OCI-M2 (cell line): ENCODE measurements at regions not wholly inside any gene's neighbourhood (a gene's known extent, or its start where the extent isn't known, plus 50 kb on each side); places are given as distances from the start of the nearest gene placed in this dataset.

Experiments used
- DNase-seq: peaks from one replicate; lab custom pipeline; 2025; ENCODE audit not compliant: unreplicated experiment; lab: John Stamatoyannopoulos, UW

DNA sequence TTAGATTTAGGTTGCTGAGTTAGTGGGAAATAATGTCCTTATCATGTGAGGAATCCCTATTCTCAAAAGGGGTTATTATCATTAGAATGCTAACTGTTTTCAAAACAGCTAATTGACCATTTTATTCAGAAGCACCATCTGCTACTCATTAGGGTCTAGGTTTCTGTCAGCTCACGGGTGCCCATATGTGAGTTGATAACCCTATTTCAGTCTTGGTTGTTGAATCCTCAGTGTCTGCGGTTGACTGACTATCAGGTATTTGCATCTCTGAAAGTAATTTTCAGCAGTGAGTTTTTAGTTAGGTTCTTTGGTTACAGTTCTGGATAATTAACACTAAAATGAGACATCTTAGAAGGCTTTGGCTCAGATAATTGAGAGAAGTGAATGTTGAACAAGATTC lies 1404.0 kb downstream of the AACS start:
- DNase-seq, result no peak

DNA sequence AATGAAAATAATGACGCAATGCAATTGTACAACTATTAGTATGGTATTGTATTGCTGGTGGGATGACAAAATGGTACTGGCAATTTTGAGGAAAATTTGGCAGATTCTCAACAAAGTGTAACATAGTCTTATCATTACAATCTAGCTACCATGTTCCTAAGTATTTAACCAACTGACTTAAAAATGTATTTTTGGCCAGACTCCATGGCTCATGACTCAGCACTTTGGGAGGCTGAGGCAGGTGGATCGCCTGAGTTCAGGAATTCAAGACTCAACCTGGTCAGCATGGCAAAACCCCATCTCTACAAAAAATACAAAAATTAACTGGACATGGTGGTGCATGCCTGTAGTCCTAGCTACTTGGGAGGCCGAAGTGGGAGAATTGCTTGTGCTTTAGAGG lies 1409.5 kb downstream of the AACS start:
- DNase-seq, result no peak

DNA sequence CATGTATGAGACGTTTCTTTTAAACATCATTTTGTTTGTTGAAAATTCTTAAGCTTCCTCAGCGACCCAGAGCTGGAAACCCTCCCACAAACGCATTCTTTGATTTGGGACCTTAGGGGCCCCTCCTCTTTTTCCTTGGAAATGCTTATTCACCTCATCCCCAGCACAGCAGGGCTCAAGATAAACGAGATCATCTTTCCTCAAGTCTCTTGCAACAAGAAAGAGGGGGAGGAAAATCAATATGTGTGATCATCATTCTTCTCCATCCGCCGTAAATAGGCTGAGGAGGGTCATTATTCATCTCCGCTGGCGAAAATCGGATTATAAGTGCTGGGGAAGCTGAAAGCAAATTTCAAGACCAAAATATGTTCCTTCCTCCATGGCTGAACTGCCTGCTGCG lies 1415.2 kb downstream of the AACS start:
- no peak for DNase-seq

DNA sequence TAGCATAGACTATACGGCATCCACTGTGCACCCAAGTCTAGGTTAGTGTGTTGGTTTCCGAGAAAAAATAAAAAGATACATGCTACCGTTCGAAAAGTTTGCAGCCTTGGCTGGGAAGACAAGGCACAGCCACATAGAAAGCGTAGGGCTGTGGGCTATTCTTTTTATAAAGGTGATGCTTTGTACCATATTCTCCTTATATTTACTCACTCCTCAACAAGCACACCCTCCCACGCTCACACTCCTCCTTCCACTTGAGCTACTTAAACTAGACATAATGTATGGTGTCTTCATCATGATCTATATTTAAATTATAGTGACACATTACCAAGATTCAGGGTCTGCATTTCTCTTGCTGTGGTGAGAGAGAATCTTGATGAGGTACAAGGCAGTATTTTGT lies 1416.5 kb downstream of the AACS start:
- no peak for DNase-seq

DNA sequence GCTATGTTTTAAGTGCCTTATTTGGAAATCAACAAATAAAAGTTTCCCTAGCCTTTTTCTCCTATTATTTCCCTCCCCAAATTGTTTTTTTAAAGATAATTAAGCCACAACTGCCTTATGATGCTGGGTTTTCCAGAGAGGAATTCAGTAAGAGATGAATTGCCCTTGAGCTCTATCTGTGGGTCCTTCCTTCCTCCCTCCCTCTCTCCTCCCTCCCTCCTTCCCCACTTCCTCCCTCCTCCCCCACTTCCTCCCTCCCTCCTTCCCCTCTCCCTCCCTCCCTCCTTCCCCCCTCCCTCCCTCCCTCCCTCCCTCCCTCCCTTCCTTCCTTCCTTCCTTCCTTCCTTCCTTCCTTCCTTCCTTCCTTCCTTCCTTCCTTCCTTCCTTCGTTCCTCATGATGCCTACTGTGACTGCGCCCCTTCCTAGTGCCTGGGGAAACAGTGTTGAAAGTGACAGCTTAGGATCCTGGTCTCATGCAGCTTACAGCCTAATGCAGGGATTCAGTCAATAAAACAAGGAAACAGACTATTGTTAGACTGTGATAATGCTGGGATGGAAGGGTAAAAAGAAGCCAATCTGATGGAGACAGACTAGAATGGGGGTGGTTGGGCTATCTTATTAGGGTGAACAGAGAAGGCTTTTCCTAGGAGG lies 1417.1 kb downstream of the AACS start:
- DNase-seq, result no peak

DNA sequence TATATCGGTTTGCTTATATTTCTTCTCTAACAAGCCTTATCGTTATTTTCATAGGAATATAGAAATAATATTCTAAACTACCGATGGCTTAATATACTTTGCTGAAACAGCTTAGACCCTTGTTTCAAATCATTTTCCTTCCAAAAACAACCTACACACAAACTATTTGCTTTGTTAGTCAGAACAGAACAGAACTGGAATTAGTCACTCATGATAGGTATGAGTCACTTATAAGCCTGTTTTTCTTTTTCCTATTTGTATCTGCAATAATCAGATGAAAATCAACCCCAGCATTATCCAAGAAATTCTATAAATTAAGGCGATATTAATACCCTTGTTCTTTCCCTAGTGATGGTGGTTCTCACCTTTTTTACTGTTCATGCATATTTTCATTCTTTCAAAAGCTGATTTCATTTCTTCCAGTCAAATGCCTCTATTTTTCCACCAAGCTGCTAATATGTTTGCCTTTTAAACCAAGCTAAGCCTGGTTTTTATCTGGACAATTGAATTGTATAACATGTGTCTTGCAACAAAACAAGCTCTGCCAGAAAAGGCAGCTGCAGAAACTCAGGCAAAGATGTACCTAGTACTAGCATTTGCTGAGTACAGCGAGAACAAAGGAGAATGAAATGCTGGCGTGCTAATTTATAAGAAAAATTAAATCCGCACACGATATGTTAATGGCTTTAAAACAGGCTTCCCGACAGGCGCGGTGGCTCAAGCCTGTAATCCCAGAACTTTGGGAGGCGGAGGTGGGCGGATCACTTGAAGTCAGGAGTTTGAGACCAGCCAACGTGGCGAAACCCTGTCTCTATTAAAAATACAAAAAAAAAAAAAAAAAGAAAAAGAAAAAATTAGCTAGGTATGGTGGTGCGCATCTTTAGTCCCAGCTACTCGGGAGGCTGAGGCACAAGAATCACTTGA lies 1418.2 kb downstream of the AACS start:
- no peak for DNase-seq

DNA sequence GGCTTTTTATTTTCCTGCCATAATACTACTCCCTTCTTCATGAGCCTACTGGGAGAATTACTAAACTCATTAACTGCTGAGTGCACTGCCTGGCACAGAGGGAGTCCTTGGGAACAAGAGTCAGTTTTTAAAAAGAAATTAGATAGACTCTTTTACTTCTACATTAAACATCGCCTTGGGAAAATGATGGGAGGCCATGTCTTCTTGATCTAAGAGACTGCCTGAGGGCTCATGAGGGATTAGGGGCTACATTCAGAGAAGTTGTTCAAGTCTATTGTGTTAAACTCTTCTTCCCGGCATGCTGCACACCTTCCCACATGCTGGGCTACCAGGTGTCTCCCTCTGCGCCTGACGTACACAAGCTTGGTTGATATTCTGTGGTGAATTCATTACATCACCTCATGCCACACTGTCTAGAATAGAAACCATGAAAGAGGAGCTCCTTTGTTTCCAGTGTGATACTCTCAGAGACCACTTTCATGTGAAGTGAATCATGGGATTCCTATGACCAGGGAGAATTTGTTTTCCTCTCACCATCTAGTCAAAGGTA lies 1422.3 kb downstream of the AACS start:
- DNase-seq, result no peak

DNA sequence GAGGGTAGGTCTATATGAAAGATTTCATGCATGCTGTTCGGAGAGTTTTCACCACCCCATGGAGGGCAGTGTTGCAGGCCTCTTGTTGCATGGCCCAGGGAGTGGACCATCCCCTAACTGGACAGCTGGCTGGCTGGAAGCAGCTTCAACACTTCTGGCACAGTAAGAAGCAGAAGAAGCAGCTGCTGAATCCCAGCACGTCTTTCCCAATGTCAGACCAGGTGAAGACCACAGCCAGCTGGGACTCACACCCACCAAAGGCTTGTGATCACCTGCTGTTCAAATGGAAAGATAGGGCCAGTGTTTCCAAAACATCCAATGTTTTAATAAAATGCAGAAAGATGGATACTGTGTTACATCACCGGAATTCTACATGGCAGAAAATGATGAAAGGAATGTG lies 1423.6 kb downstream of the AACS start:
- DNase-seq, result no peak

DNA sequence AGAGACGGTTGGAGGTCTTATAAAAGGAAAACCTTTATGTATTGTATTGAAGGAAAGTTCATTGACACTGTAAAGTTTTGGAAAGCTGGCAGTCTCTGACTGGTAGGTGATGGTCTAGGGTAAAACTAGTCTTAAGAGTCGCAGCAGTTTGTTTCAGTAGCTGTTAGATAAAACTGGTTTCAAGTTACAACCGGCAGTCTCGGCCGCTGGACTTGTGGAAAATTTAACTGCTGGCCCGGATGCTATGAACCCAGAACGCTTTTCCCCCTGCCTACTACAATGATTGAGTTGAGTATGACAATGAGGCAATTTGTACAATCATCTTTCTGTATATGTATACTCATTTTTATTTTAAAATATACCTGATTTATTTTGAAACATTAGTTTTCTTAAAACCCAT lies 1426.9 kb downstream of the AACS start:
- DNase-seq, result no peak

DNA sequence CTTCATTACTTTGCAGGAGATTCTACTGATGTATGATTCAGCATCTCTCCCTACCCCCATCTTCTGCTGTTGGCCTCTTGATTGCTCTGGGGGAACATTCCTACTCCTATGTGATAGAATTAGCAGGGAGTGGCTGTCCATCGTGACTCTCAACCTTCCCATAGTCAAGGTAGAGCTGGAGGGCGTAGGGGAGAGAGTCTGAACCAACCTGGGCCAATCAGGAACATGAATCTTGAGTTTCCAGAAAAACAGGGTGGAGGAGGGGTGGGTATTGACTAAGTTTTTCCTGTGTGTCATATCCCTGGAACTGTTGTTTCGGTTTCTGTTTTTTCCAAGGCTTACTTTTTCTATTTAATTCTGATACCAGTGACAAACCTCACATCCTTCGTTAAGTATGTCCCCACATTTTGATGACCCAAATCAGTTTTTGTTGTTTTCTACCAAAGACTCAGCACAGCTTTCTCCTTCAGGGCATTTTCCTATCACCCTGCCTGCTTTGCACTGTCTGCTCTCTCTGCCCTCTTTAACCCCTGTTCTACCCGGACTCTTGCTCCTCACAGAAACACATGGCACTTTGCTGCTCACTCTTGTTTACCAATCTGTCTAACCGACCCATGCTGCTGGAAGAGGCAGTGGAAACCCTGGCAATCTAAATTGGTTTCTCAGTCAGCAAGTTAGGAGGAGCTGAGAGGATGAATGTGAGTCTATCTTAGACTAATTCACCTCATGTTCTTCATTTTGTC lies 1428.3 kb downstream of the AACS start:
- DNase-seq, result no peak

DNA sequence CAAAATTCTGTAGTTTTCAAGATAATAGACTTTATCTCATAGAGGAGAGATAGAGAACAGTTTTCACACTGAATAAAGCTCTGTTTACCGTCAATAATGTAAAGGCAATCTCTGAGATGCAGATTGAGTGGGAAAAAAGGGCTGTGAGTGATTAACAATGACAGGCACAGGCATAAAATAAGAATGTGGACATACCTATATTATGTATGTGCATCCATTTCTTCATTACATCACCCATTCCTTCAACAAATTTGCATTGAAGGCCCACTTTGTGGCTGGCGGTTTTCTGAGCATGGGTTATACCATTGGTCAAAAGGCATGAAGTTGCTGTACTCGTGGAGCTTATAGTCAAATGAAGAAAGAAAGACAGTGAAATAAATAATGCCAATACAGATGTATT lies 1431.0 kb downstream of the AACS start:
- no peak for DNase-seq

DNA sequence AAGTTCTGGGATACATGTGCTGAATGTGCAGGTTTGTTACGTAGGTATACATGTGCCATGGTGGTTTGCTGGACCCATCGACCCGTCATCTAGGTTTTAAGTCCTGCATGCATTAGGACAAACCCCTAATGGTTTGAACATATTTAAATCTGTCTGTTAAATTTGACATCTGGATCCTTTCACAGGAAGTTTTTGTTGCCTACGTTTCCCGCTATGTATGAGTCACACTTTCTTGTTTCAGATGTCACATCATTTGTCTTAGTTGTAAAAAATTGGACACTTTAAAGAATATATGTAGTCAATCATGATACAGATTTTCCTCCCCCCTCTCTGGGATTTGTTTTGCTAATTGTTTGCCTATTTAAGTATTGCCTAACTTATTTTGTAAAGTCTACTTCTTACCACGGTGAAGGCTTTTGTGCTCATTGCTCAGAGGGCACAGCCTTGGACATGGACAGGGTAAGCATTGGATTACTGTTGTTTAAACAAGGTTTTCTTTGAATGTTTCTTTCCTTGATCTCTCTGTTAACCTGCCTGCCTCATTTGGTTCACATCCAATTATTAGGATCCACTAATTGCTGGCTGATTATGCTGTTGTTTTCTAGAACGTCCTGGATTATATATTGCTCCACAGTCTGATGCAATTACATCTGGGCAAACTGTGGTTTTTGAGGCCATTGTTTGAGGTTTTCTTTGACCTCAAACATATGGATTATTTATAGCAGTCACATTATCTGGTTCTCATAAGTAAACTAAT lies 1441.4 kb downstream of the AACS start:
- no peak for DNase-seq

DNA sequence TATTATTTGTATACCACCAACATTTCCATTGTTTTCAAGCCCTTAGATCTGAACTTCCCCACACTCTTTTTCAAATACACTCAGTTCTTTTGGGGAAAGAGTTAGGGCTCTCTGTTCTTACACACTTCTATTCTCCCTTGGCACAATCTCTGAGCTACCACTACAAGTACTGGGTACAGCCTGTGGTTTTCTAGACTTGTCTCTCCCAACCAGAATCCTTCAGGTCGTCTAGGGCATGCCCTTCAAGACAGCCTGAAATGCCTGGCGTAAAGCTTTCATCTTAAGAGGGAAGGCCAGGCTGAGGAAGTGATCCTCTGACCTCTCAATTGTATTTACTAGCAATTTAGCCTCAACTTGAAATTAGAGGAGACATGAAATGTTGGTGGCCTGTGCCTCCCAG lies 1442.0 kb downstream of the AACS start:
- no peak for DNase-seq

DNA sequence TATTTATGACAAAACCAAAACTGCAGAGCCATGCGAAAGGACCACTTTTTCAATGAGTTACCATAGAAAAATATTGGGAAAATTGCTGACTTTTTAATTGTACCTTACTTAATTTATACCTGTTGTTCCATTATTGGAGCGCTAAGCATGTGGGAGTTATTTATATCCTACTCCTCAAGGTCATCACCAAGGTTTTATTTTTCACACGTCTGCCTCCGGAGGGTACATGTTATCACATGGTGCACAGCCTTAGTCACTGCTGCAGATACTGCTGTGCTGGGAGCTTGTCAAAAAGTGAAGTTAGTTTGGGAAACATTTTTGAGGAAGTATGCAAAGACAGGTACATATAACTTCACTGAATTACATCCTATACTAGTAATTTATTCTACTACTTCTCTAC lies 1444.3 kb downstream of the AACS start:
- no peak for DNase-seq

DNA sequence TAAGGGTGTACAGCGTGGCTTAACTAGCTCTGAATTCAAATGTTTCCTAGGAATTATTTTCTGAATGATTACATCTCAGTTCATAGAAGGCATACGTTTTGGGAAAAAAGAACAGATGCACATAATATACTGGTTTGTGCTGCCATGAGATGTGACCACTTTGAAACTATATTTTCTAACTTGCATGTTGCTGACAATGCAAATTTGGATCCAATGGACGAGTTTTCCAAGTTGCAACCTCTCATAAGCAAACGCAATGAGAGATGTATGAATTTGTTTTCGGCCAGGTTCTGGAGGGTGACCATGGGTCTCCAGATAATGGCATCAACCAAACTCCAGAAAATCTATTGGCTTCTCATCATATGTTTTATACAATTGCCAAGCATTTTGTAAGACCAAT lies 1445.4 kb downstream of the AACS start:
- no peak for DNase-seq

DNA sequence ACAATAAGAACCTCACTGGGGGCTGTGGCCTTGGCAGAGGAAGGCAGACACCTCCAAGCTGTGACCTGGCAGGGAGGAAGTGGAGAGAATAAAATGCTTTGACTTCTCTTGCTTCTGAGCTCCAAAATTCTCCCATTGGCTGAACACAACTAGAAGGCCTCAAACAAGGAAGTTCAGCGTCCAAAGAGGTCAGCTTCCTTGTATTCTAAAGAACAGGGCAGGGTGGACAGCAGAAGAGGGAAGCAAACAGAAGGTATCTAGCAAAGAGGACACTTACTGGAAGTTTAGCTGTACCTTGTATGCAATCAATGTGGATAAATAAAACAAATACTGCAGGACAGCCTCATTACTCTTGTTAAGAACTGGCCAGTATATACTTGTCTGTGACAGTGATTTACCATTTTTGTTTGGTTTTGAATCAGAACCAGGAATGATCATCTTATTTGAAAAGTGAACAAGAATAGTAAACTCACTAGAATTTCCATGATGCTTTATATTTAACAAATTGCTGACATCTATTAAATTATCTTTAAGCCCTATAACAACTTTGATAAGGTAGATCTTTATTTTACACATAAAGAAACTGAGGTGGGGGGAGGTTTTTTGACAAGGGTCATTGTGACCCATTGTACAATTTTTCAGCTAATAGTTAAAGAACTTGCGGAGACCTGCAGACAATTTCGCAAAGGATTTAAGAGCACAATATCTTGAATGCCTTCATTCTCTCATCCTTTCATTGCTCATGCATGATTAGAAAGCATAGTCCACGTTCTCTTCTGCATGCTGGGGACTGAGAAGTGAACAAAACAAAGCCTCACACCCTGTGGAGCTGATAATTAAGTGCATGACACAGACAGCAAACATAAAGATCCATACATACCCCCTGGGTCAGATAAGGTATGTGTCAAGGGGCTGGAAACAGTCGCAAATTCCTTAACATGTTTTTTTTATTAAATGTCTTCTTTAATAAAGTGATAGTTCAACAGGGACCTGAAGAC lies 1448.0 kb downstream of the AACS start:
- DNase-seq, result no peak

DNA sequence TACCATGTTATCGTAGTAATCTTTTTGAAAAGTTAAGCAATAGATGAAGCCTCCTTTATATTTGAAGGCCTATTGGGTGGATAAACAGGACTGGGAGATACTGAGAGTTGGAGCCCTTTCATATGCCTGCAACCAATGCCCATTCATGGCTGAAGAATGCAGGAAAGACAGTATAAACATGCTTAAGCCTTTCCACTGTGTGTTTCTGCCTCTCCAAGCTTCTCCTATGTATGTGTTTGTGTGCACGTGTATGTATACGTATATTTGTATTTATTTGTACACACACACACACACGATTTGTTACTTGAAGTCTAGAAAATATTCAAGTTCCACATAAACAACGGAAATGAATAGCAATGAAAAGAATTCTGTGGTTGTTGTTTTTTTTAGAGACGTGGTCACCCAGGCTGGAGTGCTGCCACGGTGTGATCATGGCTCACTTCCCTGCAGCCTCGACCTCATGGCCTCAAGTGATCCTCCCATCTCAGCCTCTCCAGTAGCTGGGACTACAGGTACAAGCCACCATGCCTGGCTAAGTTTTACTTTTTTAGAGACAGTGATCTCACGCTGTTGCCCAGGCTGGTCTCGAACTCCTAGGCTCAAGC lies 1453.5 kb downstream of the AACS start:
- DNase-seq, result no peak

DNA sequence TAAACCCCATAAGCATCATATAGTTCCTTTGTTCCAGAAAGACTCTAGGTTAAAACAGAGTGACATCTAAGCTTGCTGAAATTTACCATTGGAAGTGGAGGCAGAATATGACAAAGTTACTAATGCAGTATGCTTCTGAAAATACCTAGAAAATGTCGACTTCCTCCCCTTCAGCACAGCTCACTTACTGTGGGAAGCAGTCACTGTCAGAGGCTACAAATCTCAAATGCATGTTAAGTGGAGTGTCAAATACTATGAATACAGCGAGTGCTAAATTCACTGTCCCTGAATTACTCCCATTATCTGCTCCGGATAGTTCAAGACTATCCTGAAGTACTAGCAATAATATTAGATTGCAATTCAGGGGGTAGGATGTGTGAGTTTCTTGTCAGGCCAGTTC lies 1454.6 kb downstream of the AACS start:
- DNase-seq, result no peak

DNA sequence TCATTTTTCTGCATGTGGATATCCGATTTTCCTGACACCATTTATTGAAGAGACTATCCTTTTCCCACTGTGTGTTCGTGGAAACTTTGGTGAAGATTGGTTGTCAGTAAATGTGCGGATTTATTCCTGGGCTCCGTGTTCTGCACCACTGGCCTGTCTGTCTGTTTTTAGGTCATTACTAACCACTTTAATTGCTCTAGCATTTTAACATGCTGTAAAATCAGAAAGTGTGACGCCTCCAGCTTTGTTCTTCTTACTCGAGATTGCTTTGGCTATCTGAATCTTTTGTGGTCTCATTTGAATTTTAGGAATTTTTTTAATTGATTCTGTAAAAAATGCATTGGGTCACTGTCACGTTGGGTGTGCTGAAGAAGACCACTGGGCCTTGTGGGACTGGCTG lies 1458.7 kb downstream of the AACS start:
- DNase-seq, result no peak
